DMS 273 (cell line): ENCODE measurements at regions not wholly inside any gene's neighbourhood (a gene's known extent, or its start where the extent isn't known, plus 50 kb on each side); places are given as distances from the start of the nearest gene placed in this dataset.

ENCODE experiments used
- DNase-seq: peaks from one replicate; lab custom pipeline; 2025; ENCODE audit not compliant: unreplicated experiment; lab: John Stamatoyannopoulos, UW

DNA sequence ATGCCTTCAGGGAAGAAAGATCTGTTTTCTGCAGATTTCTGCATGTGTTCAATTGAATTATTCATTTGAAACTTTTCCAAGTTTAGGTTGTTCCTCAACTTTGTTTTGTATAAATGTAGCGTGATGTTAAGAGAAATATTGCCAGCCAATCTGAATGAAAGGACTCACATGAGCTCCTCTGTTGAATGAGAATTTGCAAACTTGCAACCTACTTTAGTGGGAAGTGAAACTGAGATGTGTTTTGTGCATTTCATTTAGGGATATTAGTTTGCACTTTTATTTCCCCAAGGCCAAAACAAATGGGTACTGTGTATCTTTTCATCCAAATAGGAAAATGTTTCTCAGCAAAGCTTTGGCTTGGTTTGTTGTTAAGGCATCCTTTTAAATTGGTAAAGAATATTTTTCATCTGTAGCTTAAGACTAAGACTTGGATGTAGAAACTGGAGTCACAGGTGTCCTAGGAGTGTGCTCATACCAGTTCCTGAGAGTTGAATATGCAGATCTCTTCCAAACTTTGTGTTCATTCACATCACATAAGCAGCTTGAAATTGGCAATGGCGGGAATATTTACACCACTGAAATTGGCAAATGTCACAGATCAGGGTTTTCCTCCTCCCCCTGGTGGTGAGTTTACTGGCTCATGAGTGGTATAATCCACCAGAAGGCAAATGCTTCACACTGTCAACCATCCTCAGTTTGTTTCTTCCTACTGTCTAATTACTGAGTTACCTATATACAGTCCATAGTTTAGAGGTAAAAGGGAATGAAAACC lies 193.6 kb upstream of the BANK1 start:
- peak; percentile 13 for DNase-seq

DNA sequence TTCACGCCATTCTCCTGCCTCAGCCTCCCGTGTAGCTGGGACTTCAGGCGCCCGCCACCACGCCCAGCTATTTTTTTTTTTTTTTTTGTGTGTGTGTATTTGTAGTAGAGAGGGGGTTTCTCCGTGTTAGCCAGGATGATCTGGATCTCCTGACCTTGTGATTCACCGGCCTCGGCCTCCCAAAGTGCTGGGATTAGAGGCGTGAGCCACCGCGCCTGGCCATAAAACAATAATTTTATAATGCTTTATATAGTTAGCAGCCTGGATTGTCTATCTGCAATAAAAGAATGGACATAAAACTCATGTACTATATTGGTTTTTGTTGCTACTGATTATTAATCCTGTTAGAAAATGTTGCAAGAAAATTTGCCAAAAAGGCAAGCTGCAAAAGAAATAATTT lies 195.9 kb upstream of the BANK1 start:
- DNase-seq = no peak

GRCh38 chr4:101593666-101594065 lies 196.9 kb upstream of the BANK1 start:
- DNase-seq = no peak

DNA sequence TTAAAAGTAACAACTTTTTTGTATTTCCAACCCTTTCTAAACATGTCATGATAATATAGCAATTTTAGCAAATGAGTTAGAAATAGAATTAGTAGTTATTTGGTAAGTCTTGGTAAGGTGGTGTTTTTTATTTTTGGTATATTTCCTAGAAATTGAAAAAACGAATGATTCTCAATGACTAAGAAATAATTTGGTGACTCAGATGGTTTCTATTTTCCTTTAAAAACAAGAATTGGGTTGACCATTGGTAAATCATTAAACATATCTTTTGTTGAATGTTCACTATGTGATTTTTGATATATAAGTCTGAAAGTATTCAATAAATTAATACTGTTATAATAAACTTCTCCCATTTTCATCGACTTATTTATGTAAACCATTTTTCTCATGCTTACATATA lies 206.2 kb upstream of the BANK1 start:
- no peak for DNase-seq

DNA sequence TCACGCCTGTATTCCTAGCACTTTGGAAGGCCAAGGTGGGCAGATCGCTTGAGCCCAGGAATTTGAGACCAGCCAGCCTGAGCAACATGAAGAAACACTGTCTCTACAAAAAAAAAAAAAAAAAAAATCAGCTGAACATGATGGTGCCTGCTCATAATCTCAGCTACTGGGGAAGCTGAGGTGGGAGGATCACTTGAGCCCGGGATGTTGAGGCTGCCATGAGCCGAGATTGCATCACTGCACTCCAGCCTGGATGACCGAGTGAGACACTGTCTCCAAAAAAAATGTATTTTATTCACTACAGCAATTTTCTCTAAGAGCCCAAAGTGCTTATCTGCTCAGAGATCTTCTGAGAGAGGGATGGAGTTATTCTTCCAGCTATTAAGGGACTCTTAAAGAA lies 215.8 kb upstream of the PPP3CA start:
- DNase-seq = no peak

GRCh38 chr4:101556842-101557241 lies 209.5 kb upstream of the PPP3CA start:
- DNase-seq = no peak

DNA sequence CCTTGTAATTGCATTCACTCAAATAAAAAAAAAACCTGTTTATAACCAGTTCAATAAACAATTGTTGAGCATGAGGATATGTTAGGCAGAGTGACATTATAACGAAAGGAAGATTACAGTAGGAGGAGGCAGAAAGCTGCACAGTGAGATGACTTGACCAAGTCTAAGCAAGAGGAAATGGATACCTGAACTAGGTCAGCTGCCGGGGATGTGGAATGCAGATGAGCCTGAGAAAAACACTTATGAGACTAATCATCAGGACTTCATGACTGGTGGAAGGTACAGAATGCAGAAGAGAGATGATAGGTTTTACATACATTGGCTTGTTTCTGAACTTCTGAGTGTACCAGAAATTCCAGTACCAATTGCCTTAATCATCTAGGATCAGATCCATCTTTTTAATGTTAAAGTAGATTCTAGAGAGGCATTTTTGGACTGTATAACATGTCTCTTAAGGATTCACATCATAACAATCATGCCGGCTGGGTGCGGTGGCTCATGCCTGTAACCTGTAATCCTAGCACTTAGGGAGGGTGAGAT lies 208.1 kb upstream of the PPP3CA start:
- DNase-seq = no peak

DNA sequence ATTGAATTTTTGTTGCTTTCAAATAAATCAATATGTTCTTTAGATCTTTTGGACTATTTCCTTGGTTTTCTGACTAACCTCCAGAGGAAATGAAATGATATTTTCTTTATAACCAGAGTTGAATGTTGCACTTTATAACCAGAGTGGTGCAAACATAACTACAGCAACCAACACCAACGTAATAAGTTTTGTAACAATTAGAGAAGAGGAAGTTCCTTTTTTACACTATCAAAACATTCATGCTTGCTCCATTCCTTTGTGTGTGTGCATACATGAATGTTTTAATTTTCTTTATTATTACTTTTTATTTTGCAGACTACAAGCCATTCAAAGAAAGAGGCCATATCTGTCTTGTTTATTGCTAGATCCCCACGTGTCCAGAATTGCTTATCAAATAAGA lies 193.0 kb upstream of the PPP3CA start:
- DNase-seq = no peak

DNA sequence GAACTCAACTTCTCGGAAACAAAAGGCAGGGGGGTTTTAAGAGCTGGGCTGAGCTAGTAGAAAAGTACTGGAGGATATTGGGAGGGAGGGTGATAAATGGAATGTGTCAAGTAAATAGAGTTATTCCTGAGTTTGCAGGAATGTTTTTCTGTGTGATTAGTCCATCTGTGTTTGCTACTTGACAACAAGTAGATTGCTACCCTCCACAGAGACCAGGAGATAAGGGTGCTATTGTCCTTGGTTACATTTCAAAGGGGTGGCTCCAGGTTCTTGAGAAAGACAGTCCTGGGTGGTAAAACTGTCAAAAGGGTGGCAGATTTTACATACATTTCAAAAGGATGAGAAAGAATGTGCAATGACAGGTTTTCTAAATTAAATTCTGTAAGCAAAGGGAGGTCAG lies 181.2 kb upstream of the PPP3CA start:
- no peak for DNase-seq

GRCh38 chr4:101527188-101527587 lies 179.9 kb upstream of the PPP3CA start:
- no peak for DNase-seq

DNA sequence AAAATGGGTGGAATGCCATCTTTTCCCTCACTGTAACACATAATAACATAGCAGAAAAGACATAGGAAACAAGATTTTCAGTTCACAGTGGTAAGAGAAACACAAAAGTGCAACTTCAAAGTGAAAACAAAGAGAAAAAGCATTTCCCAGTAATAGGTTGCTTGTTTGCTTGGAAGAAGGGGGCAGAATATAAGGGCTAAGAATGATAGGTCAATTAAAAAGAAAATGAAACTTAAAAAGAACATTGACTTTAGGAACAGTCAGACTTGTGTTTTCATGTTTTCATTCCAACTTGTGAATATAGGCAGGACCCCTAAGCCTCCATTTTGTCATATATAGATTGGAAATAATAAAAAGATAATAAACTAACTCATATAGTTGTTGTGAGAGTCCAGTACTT lies 168.2 kb upstream of the PPP3CA start:
- no peak for DNase-seq

- DNase-seq = no peak
Measured at GRCh38 chr4:101515099-101515498, 167.8 kb upstream of the PPP3CA start.

GRCh38 chr4:101512416-101512815 lies 165.1 kb upstream of the PPP3CA start:
- DNase-seq = no peak

- DNase-seq = no peak
Measured at GRCh38 chr4:101501421-101501820, 154.1 kb upstream of the PPP3CA start.

GRCh38 chr4:101500742-101501141 lies 153.4 kb upstream of the PPP3CA start:
- DNase-seq = no peak

DNA sequence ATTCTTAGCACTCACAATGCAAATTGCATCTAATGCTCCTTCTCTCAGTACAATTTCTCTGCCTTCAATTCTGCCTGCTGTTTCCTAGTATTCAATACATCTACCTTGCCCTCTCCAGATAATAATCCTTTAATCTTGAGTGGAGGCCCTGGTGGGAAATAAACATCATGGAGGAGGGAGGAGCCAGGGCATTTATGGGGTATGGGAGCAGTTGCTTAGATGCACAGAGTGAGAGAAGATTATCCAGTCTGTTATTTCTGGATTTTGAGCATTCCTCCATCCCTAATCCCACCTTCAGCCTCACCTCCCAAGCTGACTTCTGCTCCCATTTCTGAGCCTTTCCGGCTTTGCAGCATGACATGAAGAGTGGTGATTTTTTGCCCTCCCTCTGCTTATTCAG lies 127.9 kb upstream of the PPP3CA start:
- no peak for DNase-seq

DNA sequence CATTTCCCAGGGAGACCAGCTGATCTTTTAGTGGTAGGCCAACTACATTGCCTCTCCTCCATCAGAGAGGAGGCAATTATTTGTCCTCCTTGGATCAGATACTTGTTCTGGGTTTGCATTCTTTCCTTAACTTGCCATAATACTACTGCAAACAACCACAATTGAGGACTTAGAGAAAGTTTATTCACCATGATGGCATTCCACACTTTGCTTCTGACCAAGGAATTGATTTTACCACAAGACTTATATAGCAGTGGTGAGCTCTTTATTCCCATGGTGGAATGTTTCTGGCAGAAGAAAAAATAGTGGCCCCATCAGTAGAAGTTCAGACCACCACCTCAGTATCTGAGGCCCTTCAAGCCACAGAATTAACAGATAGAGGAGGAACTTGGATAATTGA lies 123.9 kb upstream of the PPP3CA start:
- no peak for DNase-seq

GRCh38 chr4:101464596-101464995 lies 117.3 kb upstream of the PPP3CA start:
- DNase-seq = no peak

GRCh38 chr4:101458914-101459313 lies 111.6 kb upstream of the PPP3CA start:
- DNase-seq = no peak

GRCh38 chr4:101458473-101458872 lies 111.1 kb upstream of the PPP3CA start:
- no peak for DNase-seq

DNA sequence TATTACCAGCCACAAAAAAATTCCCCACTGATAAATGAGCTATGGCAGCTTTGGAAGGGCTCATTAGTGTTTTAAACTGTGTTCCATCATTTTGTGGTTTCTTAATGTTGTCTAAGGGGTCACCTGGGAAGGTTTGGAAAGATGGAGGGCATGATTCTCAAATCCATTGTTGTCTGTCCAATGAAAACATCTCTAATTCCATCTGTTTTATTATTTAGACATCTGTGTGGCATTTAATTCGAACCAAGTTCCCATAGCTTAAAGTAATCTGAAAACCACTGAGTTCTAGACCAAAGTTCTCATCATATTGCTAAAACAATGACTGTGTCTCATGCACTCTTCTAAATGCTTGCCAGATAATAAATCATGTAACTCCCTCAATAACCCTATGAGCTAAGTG lies 103.8 kb upstream of the PPP3CA start:
- no peak for DNase-seq

GRCh38 chr4:101441446-101441845 lies 94.1 kb upstream of the PPP3CA start:
- no peak for DNase-seq

DNA sequence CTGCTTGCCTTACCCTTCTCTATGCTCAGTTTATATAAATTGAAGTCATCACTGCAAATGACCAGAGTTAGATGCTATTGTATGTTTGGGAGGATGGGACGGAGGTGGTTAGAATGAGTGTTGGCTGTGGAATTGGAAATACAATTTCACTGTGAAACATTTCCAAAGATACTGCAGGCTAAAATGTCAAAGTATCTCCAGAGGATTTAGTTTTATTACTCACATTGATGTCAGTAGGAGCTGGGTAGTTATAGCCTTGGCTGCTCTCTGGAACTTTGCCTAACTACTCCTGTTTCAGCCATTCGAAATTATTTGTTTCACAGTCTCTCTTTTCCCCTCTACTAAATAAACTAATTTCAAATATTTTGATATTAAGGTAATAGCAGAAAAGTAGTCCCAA lies 92.6 kb upstream of the PPP3CA start:
- DNase-seq = peak; percentile 1
